ENCODE measurements at regions not wholly inside any gene's neighbourhood (a gene's known extent, or its start where the extent isn't known, plus 50 kb on each side); places are given as distances from the start of the nearest gene placed in this dataset.

- Histone ChIP-seq H3K9me3 (no peaks in the 10 kb centered on the region), H3K27me3 (no peaks in the 10 kb centered on the region), H3K4me3 (no peak overlapping the region), H3K4me1 (no peaks in the 10 kb centered on the region), H3K27ac (no peak overlapping the region), H3K36me3 (no peaks in the 10 kb centered on the region)
- WGBS, 2 donors, result 76 to 84% methylated on average over 12 of the region's 12 CpGs
- DNase-seq, result no peak
- TF ChIP-seq POLR2A (IDR thresholded peaks at IDR 0.05) (no peak), CTCF (IDR thresholded peaks at IDR 0.05) (no peak), EP300 (IDR thresholded peaks at IDR 0.05) (no peak)
- no peak for ATAC-seq (ENCODE audit: low FRiP score in 2 of 2)
Observed at GRCh38 chr11:119523539-119524157, 100.7 kb upstream of the THY1 start.

- ATAC-seq (ENCODE audit: low FRiP score in 2 of 2) (no peak), DNase-seq (no peak)
- Histone ChIP-seq H3K36me3 (no peaks in the 10 kb centered on the region), H3K27ac (no peak overlapping the region), H3K9me3 (no peaks in the 10 kb centered on the region), H3K4me1 (no peaks in the 10 kb centered on the region), H3K27me3 (no peaks in the 10 kb centered on the region), H3K4me3 (no peak overlapping the region)
- 75 to 85% methylated on average over 3 to 4 of the region's 4 CpGs for WGBS, 2 donors
- no peak for TF ChIP-seq EP300 (IDR thresholded peaks at IDR 0.05)
- TF ChIP-seq POLR2A (IDR thresholded peaks at IDR 0.05), result no peak
- TF ChIP-seq CTCF (IDR thresholded peaks at IDR 0.05), result no peak
- no peak for TF ChIP-seq POLR2AphosphoS5 (IDR thresholded peaks at IDR 0.05)
Observed at GRCh38 chr11:119522609-119523008, 99.6 kb upstream of the THY1 start.

- Histone ChIP-seq H3K4me1 (no peaks in the 10 kb centered on the region), H3K9me3 (no peaks in the 10 kb centered on the region), H3K27ac (no peak overlapping the region), H3K36me3 (no peaks in the 10 kb centered on the region), H3K27me3 (no peaks in the 10 kb centered on the region), H3K4me3 (no peak overlapping the region)
- 81 to 90% methylated on average over 11 of the region's 11 CpGs for WGBS, 2 donors
- DNase-seq (no peak), ATAC-seq (ENCODE audit: low FRiP score in 2 of 2) (no peak)
- TF ChIP-seq POLR2AphosphoS5 (IDR thresholded peaks at IDR 0.05) (no peak), CTCF (IDR thresholded peaks at IDR 0.05) (no peak), EP300 (IDR thresholded peaks at IDR 0.05) (no peak), POLR2A (IDR thresholded peaks at IDR 0.05) (no peak)
Observed at GRCh38 chr11:119521551-119521950, 98.6 kb upstream of the THY1 start.

- H3K9me3 ChIP-seq, result no peaks in the 10 kb centered on the region
- H3K36me3 ChIP-seq, result no peaks in the 10 kb centered on the region
- no peaks in the 10 kb centered on the region for H3K27me3 ChIP-seq
- H3K4me3 ChIP-seq, result no peak overlapping the region
- TF ChIP-seq POLR2A (IDR thresholded peaks at IDR 0.05), result no peak
- no peak for TF ChIP-seq EP300 (IDR thresholded peaks at IDR 0.05)
- no peak for TF ChIP-seq POLR2AphosphoS5 (IDR thresholded peaks at IDR 0.05)
- no peak for TF ChIP-seq CTCF (IDR thresholded peaks at IDR 0.05)
- no peaks in the 10 kb centered on the region for H3K4me1 ChIP-seq
- DNase-seq (no peak), ATAC-seq (ENCODE audit: low FRiP score in 2 of 2) (no peak)
- 68 to 70% methylated on average over 9 of the region's 9 CpGs for WGBS, 2 donors
- no peak overlapping the region for H3K27ac ChIP-seq
Observed at GRCh38 chr11:119520966-119521365, 98.0 kb upstream of the THY1 start.

GRCh38 chr11:119520400-119520799 lies 97.4 kb upstream of the THY1 start:
- H3K27me3 ChIP-seq, result no peaks in the 10 kb centered on the region
- TF ChIP-seq POLR2AphosphoS5 (IDR thresholded peaks at IDR 0.05) (no peak), POLR2A (IDR thresholded peaks at IDR 0.05) (no peak), CTCF (IDR thresholded peaks at IDR 0.05) (no peak), EP300 (IDR thresholded peaks at IDR 0.05) (no peak)
- no peak for DNase-seq
- no peak overlapping the region for H3K27ac ChIP-seq
- ATAC-seq (ENCODE audit: low FRiP score in 2 of 2), result no peak
- 60 to 87% methylated on average over 1 of the region's 1 CpG for WGBS, 2 donors
- no peaks in the 10 kb centered on the region for H3K9me3 ChIP-seq
- H3K36me3 ChIP-seq, result no peaks in the 10 kb centered on the region
- no peaks in the 10 kb centered on the region for H3K4me1 ChIP-seq
- H3K4me3 ChIP-seq, result no peak overlapping the region
